ENCODE measurements at regions not wholly inside any gene's neighbourhood (a gene's known extent, or its start where the extent isn't known, plus 50 kb on each side); places are given as distances from the start of the nearest gene placed in this dataset.

DNA sequence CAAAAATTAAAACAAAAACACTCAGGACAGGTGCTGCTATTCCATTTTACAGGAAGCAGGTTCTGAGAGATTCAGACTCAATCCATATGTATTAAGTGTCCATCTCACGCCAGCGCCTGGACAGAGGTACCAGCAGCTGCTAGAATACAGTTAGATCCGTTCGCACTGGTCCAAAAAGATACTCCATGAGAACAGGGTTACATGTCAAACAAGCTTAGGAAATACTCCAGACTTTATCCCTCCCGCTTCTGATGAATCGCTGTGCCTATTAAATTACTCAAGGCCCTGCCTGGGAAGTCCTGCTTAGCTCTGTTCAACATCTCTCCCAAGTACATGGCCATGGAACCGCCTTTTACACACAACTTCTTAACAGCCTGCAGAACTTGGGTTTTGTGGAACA is 50.2 kb upstream of the SLC35C1 start:
- TF ChIP-seq, protein P1, sequence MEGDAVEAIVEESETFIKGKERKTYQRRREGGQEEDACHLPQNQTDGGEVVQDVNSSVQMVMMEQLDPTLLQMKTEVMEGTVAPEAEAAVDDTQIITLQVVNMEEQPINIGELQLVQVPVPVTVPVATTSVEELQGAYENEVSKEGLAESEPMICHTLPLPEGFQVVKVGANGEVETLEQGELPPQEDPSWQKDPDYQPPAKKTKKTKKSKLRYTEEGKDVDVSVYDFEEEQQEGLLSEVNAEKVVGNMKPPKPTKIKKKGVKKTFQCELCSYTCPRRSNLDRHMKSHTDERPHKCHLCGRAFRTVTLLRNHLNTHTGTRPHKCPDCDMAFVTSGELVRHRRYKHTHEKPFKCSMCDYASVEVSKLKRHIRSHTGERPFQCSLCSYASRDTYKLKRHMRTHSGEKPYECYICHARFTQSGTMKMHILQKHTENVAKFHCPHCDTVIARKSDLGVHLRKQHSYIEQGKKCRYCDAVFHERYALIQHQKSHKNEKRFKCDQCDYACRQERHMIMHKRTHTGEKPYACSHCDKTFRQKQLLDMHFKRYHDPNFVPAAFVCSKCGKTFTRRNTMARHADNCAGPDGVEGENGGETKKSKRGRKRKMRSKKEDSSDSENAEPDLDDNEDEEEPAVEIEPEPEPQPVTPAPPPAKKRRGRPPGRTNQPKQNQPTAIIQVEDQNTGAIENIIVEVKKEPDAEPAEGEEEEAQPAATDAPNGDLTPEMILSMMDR (IDR thresholded peaks at IDR 0.05) = no peak
- no peaks in the 10 kb centered on the region for H3K9me3 ChIP-seq
- no peaks in the 10 kb centered on the region for H3K36me3 ChIP-seq
- H3K27me3 ChIP-seq = peaks cover 44% of the 10 kb centered on the region
- H3K27ac ChIP-seq = no peak overlapping the region
- H3K4me1 ChIP-seq (ENCODE audit: control insufficient read depth in 1 of 2, insufficient read depth in 1 of 2, low read depth in 1 of 2, low read length in 1 of 2) = peaks cover 0 to 7% of the 10 kb centered on the region in 2 experiments
- H3K4me3 ChIP-seq (ENCODE audit: low read depth in 1 of 2, low read length in 1 of 2) = no peak overlapping the region

DNA sequence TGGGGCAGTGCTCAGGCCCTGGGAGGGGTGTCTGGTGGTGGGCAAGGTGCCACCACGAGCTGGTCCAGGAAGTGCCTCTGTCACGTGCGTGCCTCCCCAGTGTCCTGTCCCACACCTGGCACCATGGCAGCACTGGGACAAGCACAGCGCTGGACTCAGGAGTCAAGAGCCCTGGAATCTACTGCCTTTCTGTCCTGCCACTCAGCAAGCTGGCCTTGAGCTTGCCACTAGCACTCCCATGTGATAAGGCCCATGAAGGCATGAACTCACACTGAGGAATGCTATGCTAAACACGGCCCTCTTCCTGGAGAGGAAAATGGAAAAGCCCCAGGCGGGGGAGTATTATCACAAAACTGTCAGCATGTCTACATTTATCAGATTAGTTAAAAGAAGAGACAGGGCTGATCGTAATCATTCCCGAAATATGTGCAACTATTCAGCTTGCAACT is 50.7 kb upstream of the SLC35C1 start:
- peaks cover 0 to 7% of the 10 kb centered on the region in 2 experiments for H3K4me1 ChIP-seq (ENCODE audit: control insufficient read depth in 1 of 2, insufficient read depth in 1 of 2, low read depth in 1 of 2, low read length in 1 of 2)
- no peak overlapping the region for H3K27ac ChIP-seq
- H3K36me3 ChIP-seq = no peaks in the 10 kb centered on the region
- TF ChIP-seq, protein P1 (IDR thresholded peaks at IDR 0.05) = no peak
- H3K4me3 ChIP-seq (ENCODE audit: low read depth in 1 of 2, low read length in 1 of 2) = no peak overlapping the region
- H3K9me3 ChIP-seq = no peaks in the 10 kb centered on the region
- H3K27me3 ChIP-seq = peaks cover 49% of the 10 kb centered on the region

DNA sequence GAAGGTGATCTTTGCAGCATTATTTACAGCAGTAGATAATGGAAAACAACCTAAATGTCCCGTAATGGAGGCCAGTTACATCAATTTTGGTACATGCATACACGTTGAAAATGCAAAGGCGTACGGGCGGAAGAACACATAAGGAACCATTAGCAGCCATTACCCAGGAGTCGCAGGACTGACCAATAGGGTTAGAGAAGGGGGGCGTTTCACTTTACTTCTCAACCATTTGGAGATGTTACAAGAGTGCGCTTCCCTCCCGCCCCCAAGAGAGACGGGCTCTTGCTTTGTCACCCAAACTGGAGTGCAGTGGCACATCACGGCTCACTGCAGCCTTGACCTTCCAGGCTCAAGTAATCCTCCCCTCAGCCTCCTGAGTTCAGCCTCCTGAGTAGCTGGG is 52.8 kb upstream of the SLC35C1 start:
- Histone ChIP-seq H3K9me3 (no peaks in the 10 kb centered on the region), H3K27me3 (peaks cover 55% of the 10 kb centered on the region), H3K4me1 (ENCODE audit: control insufficient read depth in 1 of 2, insufficient read depth in 1 of 2, low read depth in 1 of 2, low read length in 1 of 2) (peaks cover 0 to 7% of the 10 kb centered on the region in 2 experiments), H3K36me3 (no peaks in the 10 kb centered on the region), H3K27ac (no peak overlapping the region), H3K4me3 (ENCODE audit: low read depth in 1 of 2, low read length in 1 of 2) (no peak overlapping the region)
- TF ChIP-seq, protein P1 (IDR thresholded peaks at IDR 0.05) = no peak

DNA sequence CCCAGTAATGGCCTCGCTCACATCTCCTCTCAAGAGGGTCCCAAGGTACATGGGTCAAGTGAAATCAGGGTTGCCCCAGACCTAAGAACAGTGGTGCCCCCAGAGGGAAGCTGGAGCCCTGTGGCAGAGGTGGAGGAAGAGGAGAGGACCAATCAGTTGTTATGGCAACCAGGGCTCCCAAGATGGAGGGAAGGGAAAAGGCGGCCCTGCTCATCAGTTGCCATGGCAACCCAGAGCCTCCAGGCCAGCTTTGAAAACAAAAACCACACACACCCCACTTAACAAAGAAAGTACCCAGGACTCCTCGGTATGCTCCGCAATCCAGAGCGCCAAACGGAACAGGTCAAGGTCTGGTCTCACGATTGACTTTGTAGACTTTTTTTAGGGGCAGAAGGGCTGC is 53.5 kb upstream of the SLC35C1 start:
- Histone ChIP-seq H3K27ac (no peak overlapping the region), H3K4me3 (ENCODE audit: low read depth in 1 of 2, low read length in 1 of 2) (no peak overlapping the region), H3K36me3 (no peaks in the 10 kb centered on the region), H3K4me1 (ENCODE audit: control insufficient read depth in 1 of 2, insufficient read depth in 1 of 2, low read depth in 1 of 2, low read length in 1 of 2) (peaks cover 0 to under 1% of the 10 kb centered on the region in 2 experiments), H3K27me3 (peaks cover 58% of the 10 kb centered on the region), H3K9me3 (no peaks in the 10 kb centered on the region)
- TF ChIP-seq, protein P1 (IDR thresholded peaks at IDR 0.05) = no peak

DNA sequence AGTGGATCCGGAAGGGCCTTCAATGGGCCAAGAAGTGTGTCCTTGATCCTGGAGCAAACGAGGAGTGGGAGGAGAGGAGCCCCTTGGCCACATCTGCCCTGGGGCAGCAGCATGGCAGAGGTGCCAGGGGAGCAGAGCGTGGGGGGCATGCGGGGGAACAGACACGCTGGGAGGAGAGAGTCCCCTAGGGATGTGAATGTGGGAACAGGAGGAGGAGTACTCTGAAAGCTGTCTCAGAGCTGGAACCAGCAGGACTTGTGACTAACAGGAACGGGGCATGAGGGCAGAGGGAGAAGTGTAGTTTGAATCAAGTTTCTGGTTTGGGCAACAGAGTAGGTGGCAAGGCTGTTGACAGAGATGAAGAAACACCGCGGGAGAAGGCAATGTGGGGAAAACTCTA is 54.5 kb upstream of the SLC35C1 start:
- peaks cover 59% of the 10 kb centered on the region for H3K27me3 ChIP-seq
- no peaks in the 10 kb centered on the region for H3K4me1 ChIP-seq (ENCODE audit: control insufficient read depth in 1 of 2, insufficient read depth in 1 of 2, low read depth in 1 of 2, low read length in 1 of 2)
- no peaks in the 10 kb centered on the region for H3K9me3 ChIP-seq
- TF ChIP-seq, protein P1 (IDR thresholded peaks at IDR 0.05) = no peak
- H3K4me3 ChIP-seq (ENCODE audit: low read depth in 1 of 2, low read length in 1 of 2) = no peak overlapping the region
- H3K36me3 ChIP-seq = no peaks in the 10 kb centered on the region
- H3K27ac ChIP-seq = no peak overlapping the region

DNA sequence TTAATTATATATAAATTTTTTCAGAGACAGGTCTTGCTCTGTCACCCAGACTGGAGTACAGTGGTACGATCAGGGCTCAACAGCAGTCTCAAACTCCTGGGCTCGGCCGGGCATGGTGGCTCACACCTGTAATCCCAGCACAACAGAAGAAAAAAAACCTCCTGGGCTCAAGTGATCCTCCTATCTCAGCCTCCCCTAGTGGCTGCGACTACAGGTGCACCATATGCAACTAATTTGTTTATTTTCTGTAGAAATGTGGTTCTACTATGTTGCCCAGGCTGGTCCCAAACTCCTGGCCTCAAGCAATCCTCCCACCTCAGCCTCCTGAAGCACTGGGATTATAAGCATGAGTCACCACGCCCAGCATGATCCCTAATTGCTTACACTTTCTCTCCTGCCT is 56.1 kb upstream of the SLC35C1 start:
- Histone ChIP-seq H3K27me3 (peaks cover 59% of the 10 kb centered on the region), H3K36me3 (no peaks in the 10 kb centered on the region), H3K9me3 (no peaks in the 10 kb centered on the region), H3K4me1 (ENCODE audit: control insufficient read depth in 1 of 2, insufficient read depth in 1 of 2, low read depth in 1 of 2, low read length in 1 of 2) (no peaks in the 10 kb centered on the region), H3K4me3 (ENCODE audit: low read depth in 1 of 2, low read length in 1 of 2) (no peak overlapping the region), H3K27ac (no peak overlapping the region)
- TF ChIP-seq, protein P1 (IDR thresholded peaks at IDR 0.05) = no peak

Data from neutrophil (primary cell).